Liver (tissue), 7 donors: ENCODE measurements at regions not wholly inside any gene's neighbourhood (a gene's known extent, or its start where the extent isn't known, plus 50 kb on each side); places are given as distances from the start of the nearest gene placed in this dataset.

ENCODE experiments used
- DNase-seq: peaks from one replicate; pipeline ENCODE4 v3.0.0-alpha.2; 2017; ENCODE audit warnings: low spot score
- H3K27ac ChIP-seq, 2 donors: one replicate each; pipeline ENCODE4 v1.7.0; 2013; ENCODE audit warnings: inconsistent platforms in 2 of 2, low read length in 2 of 2, control low read depth in 1 of 2, low read depth in 1 of 2, mild to moderate bottlenecking in 1 of 2
- H3K27me3 ChIP-seq, 4 donors: one replicate each; pipeline versions ENCODE4 v1.6.1 to v1.7.0; 2013; ENCODE audit warnings: low read length in 3 of 4, inconsistent platforms in 1 of 4, mild to moderate bottlenecking in 1 of 4, moderate library complexity in 1 of 4; ENCODE audit not compliant: control insufficient read depth in 4 of 4, insufficient read depth in 4 of 4
- H3K36me3 ChIP-seq, 4 donors: one replicate each; pipeline versions ENCODE4 v1.6.1 to v1.7.0; 2013; ENCODE audit warnings: low read length in 3 of 4, mild to moderate bottlenecking in 3 of 4, low read depth in 1 of 4, moderate library complexity in 1 of 4; ENCODE audit not compliant: control insufficient read depth in 4 of 4, insufficient read depth in 3 of 4
- H3K4me1 ChIP-seq, 4 donors: one replicate each; pipeline versions ENCODE4 v1.6.1 to v1.7.0; 2013; ENCODE audit warnings: low read length in 3 of 4, mild to moderate bottlenecking in 3 of 4, moderate library complexity in 1 of 4; ENCODE audit not compliant: control insufficient read depth in 4 of 4, insufficient read depth in 4 of 4
- H3K4me3 ChIP-seq, 3 donors: one replicate each; pipeline versions ENCODE4 v1.6.1 to v1.7.0; 2013; ENCODE audit warnings: low read length in 3 of 3, control low read depth in 1 of 3, low read depth in 1 of 3, mild to moderate bottlenecking in 1 of 3
- H3K9ac ChIP-seq, 2 donors: one replicate each; pipeline ENCODE4 v1.7.0; 2013; ENCODE audit warnings: low read length in 2 of 2, mild to moderate bottlenecking in 2 of 2, moderate library complexity in 2 of 2, control low read depth in 1 of 2, low read depth in 1 of 2
- H3K9me3 ChIP-seq, 4 donors: one replicate each; pipeline versions ENCODE4 v1.6.1 to v1.7.0; 2013; ENCODE audit warnings: low read length in 3 of 4; ENCODE audit not compliant: control insufficient read depth in 4 of 4
- EGR1 ChIP-seq, 2 donors: IDR thresholded peaks; 2 replicates each; pipeline ENCODE4 v1.6.1; 2016 to 2018; ENCODE audit warnings: antibody characterized with exemption in 2 of 2, low read depth in 2 of 2
- FOXA1 ChIP-seq: IDR thresholded peaks from 2 replicates; pipeline ENCODE4 v1.6.1; 2016; ENCODE audit warnings: antibody characterized with exemption
- FOXA2 ChIP-seq: IDR thresholded peaks from 2 replicates; pipeline ENCODE4 v1.6.1; 2016; ENCODE audit warnings: antibody characterized with exemption
- GABPA ChIP-seq, 2 donors: IDR thresholded peaks in 1 of 2; conservative IDR thresholded peaks in 1 of 2; 2 replicates each; pipeline ENCODE4 v1.6.1; 2016; ENCODE audit warnings: antibody characterized with exemption in 2 of 2, mild to moderate bottlenecking in 1 of 2, moderate library complexity in 1 of 2
- HNF4G ChIP-seq: IDR thresholded peaks from 2 replicates; pipeline ENCODE4 v1.6.1; 2016; ENCODE audit warnings: antibody characterized with exemption
- JUND ChIP-seq, 2 donors: IDR thresholded peaks; 2 replicates each; pipeline ENCODE4 v1.6.1; 2016; ENCODE audit warnings: antibody characterized with exemption in 2 of 2
- MAX ChIP-seq: IDR thresholded peaks from 2 replicates; pipeline ENCODE4 v1.6.1; 2016; ENCODE audit warnings: antibody characterized with exemption
- NR2F2 ChIP-seq: IDR thresholded peaks from 2 replicates; pipeline ENCODE4 v1.6.1; 2016; ENCODE audit warnings: antibody characterized with exemption
- REST ChIP-seq: IDR thresholded peaks from 2 replicates; pipeline ENCODE4 v1.6.1; 2016; ENCODE audit warnings: antibody characterized with exemption, mild to moderate bottlenecking
- SP1 ChIP-seq: IDR thresholded peaks from 2 replicates; pipeline ENCODE4 v1.6.1; 2018; ENCODE audit warnings: antibody characterized with exemption, mild to moderate bottlenecking
- TAF1 ChIP-seq: conservative IDR thresholded peaks from 2 replicates; pipeline ENCODE4 v1.6.1; 2016; ENCODE audit warnings: antibody characterized with exemption, mild to moderate bottlenecking
- YY1 ChIP-seq: IDR thresholded peaks from 2 replicates; pipeline ENCODE4 v1.6.1; 2016; ENCODE audit warnings: antibody characterized with exemption, mild to moderate bottlenecking
- ZBTB33 ChIP-seq: IDR thresholded peaks from 2 replicates; pipeline ENCODE4 v1.6.1; 2016; ENCODE audit warnings: antibody characterized with exemption
- WGBS: extraction: QIAGEN DNeasy Blood & Tissue Kit; methylation state at CpG from one replicate; pipeline ENCODE4 v1.1.7; 2013; 5-methylcytosine and 5-hydroxymethylcytosine counted together
- donor health status: healthy.
- donor health status: healthy.
- donor health status: healthy.
- donor health status: healthy.

- WGBS, result 17% methylated on average over 18 of the region's 18 CpGs
- H3K4me3 ChIP-seq, result no peak overlapping the region
These were observed 71.6 kb downstream of the GPX5 start for GRCh38 chr6:28597217-28597835.

GRCh38 chr6:28597924-28598722, 72.4 kb downstream of the GPX5 start:
- no peak for TF ChIP-seq TAF1
- no peak for TF ChIP-seq GABPA (IDR thresholded peaks at IDR 0.05 in 1 of 2, conservative IDR thresholded peaks at IDR 0.05 in 1 of 2)
- no peak for TF ChIP-seq FOXA1
- TF ChIP-seq ZBTB33, result no peak
- no peak for TF ChIP-seq EGR1 (IDR thresholded peaks at IDR 0.05; ENCODE audit: low read depth in 2 of 2)
- no peak for TF ChIP-seq REST
- no peak for TF ChIP-seq YY1
- TF ChIP-seq SP1, result no peak
- TF ChIP-seq JUND (IDR thresholded peaks at IDR 0.05), result no peak
- no peak for TF ChIP-seq HNF4G
- no peak for TF ChIP-seq FOXA2
- TF ChIP-seq MAX, result no peak
- 46% methylated on average over 13 of the region's 13 CpGs for WGBS
- no peak overlapping the region for H3K9ac ChIP-seq

More at GRCh38 chr6:28597217-28597835, 71.6 kb downstream of the GPX5 start:
- Histone ChIP-seq H3K27me3 (peaks cover 0 to 8% (median 0%) of the 10 kb centered on the region in 4 donors), H3K27ac (no peak overlapping the region), H3K9ac (no peak overlapping the region), H3K36me3 (no peaks in the 10 kb centered on the region), H3K4me1 (no peaks in the 10 kb centered on the region), H3K9me3 (no peaks in the 10 kb centered on the region)
- DNase-seq, result no peak
- TF ChIP-seq NR2F2 (no peak), HNF4G (no peak)

More at GRCh38 chr6:28597924-28598722, 72.4 kb downstream of the GPX5 start:
- Histone ChIP-seq H3K36me3 (no peaks in the 10 kb centered on the region), H3K9me3 (no peaks in the 10 kb centered on the region), H3K4me1 (no peaks in the 10 kb centered on the region), H3K27me3 (peaks cover 0 to 8% (median 0%) of the 10 kb centered on the region in 4 donors), H3K4me3 (no peak overlapping the region), H3K27ac (no peak overlapping the region)
- no peak for DNase-seq
